AG04449 (cell line): ENCODE measurements at regions not wholly inside any gene's neighbourhood (a gene's known extent, or its start where the extent isn't known, plus 50 kb on each side); places are given as distances from the start of the nearest gene placed in this dataset.

Experiments
- CTCF ChIA-PET: fragments of 350-600 bp; formaldehyde crosslinking; extraction: SDS; loops from one replicate; lab custom pipeline; 2021; ENCODE audit warnings: antibody characterized with exemption; lab: Yijun Ruan, JAX
- POLR2A ChIA-PET: fragments of 400-600, 350-600 bp; formaldehyde crosslinking; extraction: SDS; loops from one replicate; lab custom pipeline; 2020; ENCODE audit warnings: antibody characterized with exemption, inconsistent platforms; lab: Yijun Ruan, JAX
- DNase-seq: peaks from one replicate; pipeline ENCODE4 v3.0.0-alpha.2; 2010; ENCODE audit warnings: low read depth, low spot score
- H3K4me3 ChIP-seq: 2 replicates; pipeline ENCODE4 v1.5.1; 2011; ENCODE audit warnings: low read depth, mild to moderate bottlenecking, control low read depth, low read length
- CTCF ChIP-seq: IDR thresholded peaks from one replicate; pipeline ENCODE4 v1.5.1; 2011; ENCODE audit warnings: mild to moderate bottlenecking, moderate library complexity, low read length, control low read depth, inconsistent platforms; ENCODE audit not compliant: insufficient read depth; ENCODE audit errors: missing control alignments

- DNase-seq = no peak
- POLR2A ChIA-PET = no interaction called here
- no peak overlapping the region for H3K4me3 ChIP-seq
- CTCF ChIA-PET = no interaction called here
- TF ChIP-seq CTCF = no peak
Measured at GRCh38 chr10:121148921-121149320, 297.8 kb downstream of the WDR11 start.

- ChIA-PET POLR2A (no interaction called here), CTCF (no interaction called here)
- H3K4me3 ChIP-seq = no peak overlapping the region
- DNase-seq = no peak
- no peak for TF ChIP-seq CTCF
Measured at GRCh38 chr10:121152033-121152432, 300.9 kb downstream of the WDR11 start.

GRCh38 chr10:121152935-121153334 lies 301.8 kb downstream of the WDR11 start:
- POLR2A ChIA-PET = no interaction called here
- no peak for DNase-seq
- no peak overlapping the region for H3K4me3 ChIP-seq
- CTCF ChIA-PET = no interaction called here
- TF ChIP-seq CTCF = no peak

- H3K4me3 ChIP-seq = no peak overlapping the region
- POLR2A ChIA-PET = no interaction called here
- CTCF ChIA-PET = no interaction called here
- no peak for DNase-seq
- no peak for TF ChIP-seq CTCF
Measured at GRCh38 chr10:121154310-121154709, 303.1 kb downstream of the WDR11 start.

- ChIA-PET POLR2A (no interaction called here), CTCF (no interaction called here)
- TF ChIP-seq CTCF = no peak
- no peak for DNase-seq
- no peak overlapping the region for H3K4me3 ChIP-seq
Measured at GRCh38 chr10:121154846-121155245, 303.7 kb downstream of the WDR11 start.

GRCh38 chr10:121155742-121156474 lies 304.7 kb downstream of the WDR11 start:
- ChIA-PET POLR2A (no interaction called here), CTCF (no interaction called here)
- TF ChIP-seq CTCF = no peak

More at GRCh38 chr10:121155742-121156474, 304.7 kb downstream of the WDR11 start:
- no peak overlapping the region for H3K4me3 ChIP-seq
- no peak for DNase-seq
